H9 (cell line): ENCODE measurements at regions not wholly inside any gene's neighbourhood (a gene's known extent, or its start where the extent isn't known, plus 50 kb on each side); places are given as distances from the start of the nearest gene placed in this dataset.

Experiments
- DNase-seq: peaks from one replicate; pipeline ENCODE4 v3.0.0-alpha.2; 2017
- H2AFZ ChIP-seq: one replicate; pipeline ENCODE4 v1.6.1; 2013; ENCODE audit warnings: mild to moderate bottlenecking, low read length, control low read depth, moderate library complexity
- H2AK5ac ChIP-seq: 2 replicates; pipeline ENCODE4 v1.6.1; 2013; ENCODE audit warnings: low read length, control low read depth, mixed read lengths; ENCODE audit not compliant: insufficient read length
- H2BK120ac ChIP-seq: one replicate; pipeline ENCODE4 v1.6.1; 2013; ENCODE audit warnings: low read depth, mild to moderate bottlenecking, low read length, control low read depth, inconsistent platforms; ENCODE audit not compliant: poor library complexity, severe bottlenecking
- H2BK12ac ChIP-seq: 2 replicates; pipeline ENCODE4 v1.6.1; 2013; ENCODE audit warnings: low read length, control low read depth, mixed read lengths, low read depth; ENCODE audit not compliant: insufficient read length
- H2BK15ac ChIP-seq: 2 replicates; pipeline ENCODE4 v1.6.1; 2013; ENCODE audit warnings: low read depth, low read length, control low read depth
- H2BK20ac ChIP-seq: one replicate; pipeline ENCODE4 v1.6.1; 2013; ENCODE audit warnings: low read depth, mild to moderate bottlenecking, low read length, control low read depth, inconsistent platforms; ENCODE audit not compliant: poor library complexity, severe bottlenecking
- H2BK5ac ChIP-seq: 2 replicates; pipeline ENCODE4 v1.6.1; 2013; ENCODE audit warnings: low read length, control low read depth, mixed read lengths; ENCODE audit not compliant: insufficient read length
- H3K14ac ChIP-seq: 2 replicates; pipeline ENCODE4 v1.6.1; 2013; ENCODE audit warnings: low read length, control low read depth; ENCODE audit not compliant: insufficient read depth
- H3K18ac ChIP-seq: 2 replicates; pipeline ENCODE4 v1.6.1; 2013; ENCODE audit warnings: low read depth, mild to moderate bottlenecking, mixed read lengths, low read length, control low read depth; ENCODE audit not compliant: insufficient read length
- H3K23ac ChIP-seq: 2 replicates; pipeline ENCODE4 v1.6.1; 2013; ENCODE audit warnings: low read length, control low read depth, mixed read lengths, low read depth; ENCODE audit not compliant: insufficient read length
- H3K23me2 ChIP-seq: 2 replicates; pipeline ENCODE4 v1.6.1; 2013; ENCODE audit warnings: low read depth, mild to moderate bottlenecking, mixed read lengths, low read length, control low read depth; ENCODE audit not compliant: insufficient read length, poor library complexity, severe bottlenecking
- H3K27ac ChIP-seq: 2 replicates; pipeline ENCODE4 v1.5.1; 2013; ENCODE audit warnings: low read length, control low read depth, mixed read lengths, low read depth; ENCODE audit not compliant: insufficient read length
- H3K27me3 ChIP-seq: 2 replicates; pipeline ENCODE4 v1.6.1; 2013; ENCODE audit warnings: low read length, control low read depth, inconsistent platforms; ENCODE audit not compliant: insufficient read depth
- H3K4ac ChIP-seq: 2 replicates; pipeline ENCODE4 v1.6.1; 2013; ENCODE audit warnings: low read depth, mild to moderate bottlenecking, control low read depth, inconsistent platforms, low read length, moderate library complexity
- H3K4me1 ChIP-seq: 2 replicates; pipeline ENCODE4 v1.6.1; 2013; ENCODE audit warnings: low read length, control low read depth, inconsistent platforms; ENCODE audit not compliant: insufficient read depth
- H3K4me2 ChIP-seq: 2 replicates; pipeline ENCODE4 v1.6.1; 2013; ENCODE audit warnings: low read length, control low read depth, mixed read lengths; ENCODE audit not compliant: insufficient read length, insufficient read depth
- H3K56ac ChIP-seq: 2 replicates; pipeline ENCODE4 v1.6.1; 2013; ENCODE audit warnings: low read depth, mild to moderate bottlenecking, mixed read lengths, low read length, control low read depth; ENCODE audit not compliant: insufficient read length
- H3K79me1 ChIP-seq: 2 replicates; pipeline ENCODE4 v1.6.1; 2013; ENCODE audit warnings: low read depth, mild to moderate bottlenecking, moderate library complexity, low read length, control low read depth, inconsistent platforms; ENCODE audit not compliant: insufficient read depth, poor library complexity, severe bottlenecking
- H3K79me2 ChIP-seq: 2 replicates; pipeline ENCODE4 v1.6.1; 2013; ENCODE audit warnings: low read length, control low read depth, inconsistent platforms; ENCODE audit not compliant: insufficient read depth
- H3K9ac ChIP-seq: 2 replicates; pipeline ENCODE4 v1.6.1; 2013; ENCODE audit warnings: low read length, control low read depth, mixed read lengths; ENCODE audit not compliant: insufficient read length; ENCODE audit errors: extremely low read depth
- H3K9me3 ChIP-seq: one replicate; pipeline ENCODE4 v1.6.1; 2013; ENCODE audit warnings: low read depth, low read length, inconsistent platforms; ENCODE audit not compliant: control insufficient read depth
- H3T11ph ChIP-seq: one replicate; pipeline ENCODE4 v1.6.1; 2013; ENCODE audit warnings: mild to moderate bottlenecking, low read length, control low read depth, inconsistent platforms
- H4K20me1 ChIP-seq: one replicate; pipeline ENCODE4 v1.6.1; 2013; ENCODE audit not compliant: control insufficient read depth, insufficient read length, insufficient read depth
- H4K5ac ChIP-seq: 2 replicates; pipeline ENCODE4 v1.6.1; 2013; ENCODE audit warnings: low read depth, mild to moderate bottlenecking, mixed read lengths, low read length, control low read depth; ENCODE audit not compliant: insufficient read length
- H4K8ac ChIP-seq: replicated peaks from 2 replicates; pipeline ENCODE4 v1.6.1; 2013; ENCODE audit warnings: low read length, control low read depth, mixed read lengths, low read depth; ENCODE audit not compliant: insufficient read length
- H4K91ac ChIP-seq: 2 replicates; pipeline ENCODE4 v1.6.1; 2013; ENCODE audit warnings: low read depth, mild to moderate bottlenecking, moderate library complexity, mixed read lengths, low read length, control low read depth; ENCODE audit not compliant: insufficient read length
- H3K27ac Mint-ChIP-seq, 3 experiments: 2 replicates in 2 of 3; 3 replicates in 1 of 3; pipeline ENCODE4 v1.8.0; 2020 to 2021; ENCODE audit warnings: mixed read lengths in 3 of 3, mild to moderate bottlenecking in 1 of 3, moderate library complexity in 1 of 3
- H3K27me3 Mint-ChIP-seq: 2 replicates; pipeline ENCODE4 v1.8.0; 2021; ENCODE audit warnings: low read depth, mild to moderate bottlenecking, moderate library complexity, mixed read lengths
- H3K36me3 Mint-ChIP-seq, 3 experiments: 2 replicates in 2 of 3; 3 replicates in 1 of 3; pipeline ENCODE4 v1.8.0; 2020 to 2021; ENCODE audit warnings: low read depth in 3 of 3, mixed read lengths in 3 of 3; ENCODE audit not compliant: insufficient read depth in 1 of 3
- H3K4me1 Mint-ChIP-seq, 2 experiments: 2 replicates each; pipeline ENCODE4 v1.8.0; 2020; ENCODE audit warnings: mixed read lengths in 2 of 2
- H3K4me3 Mint-ChIP-seq, 2 experiments: 2 replicates in 1 of 2; 3 replicates in 1 of 2; pipeline ENCODE4 v1.8.0; 2020 to 2021; ENCODE audit warnings: mild to moderate bottlenecking in 2 of 2, mixed read lengths in 2 of 2, moderate library complexity in 1 of 2
- H3K9me3 Mint-ChIP-seq, 2 experiments: 2 replicates in 1 of 2; 3 replicates in 1 of 2; pipeline ENCODE4 v1.8.0; 2020; ENCODE audit warnings: mild to moderate bottlenecking in 2 of 2, mixed read lengths in 2 of 2, moderate library complexity in 1 of 2
- CTCF ChIP-seq: fragments of 200-600 bp; sonication (generic); conservative IDR thresholded peaks from 3 replicates; pipeline ENCODE4 v1.8.0; 2021; ENCODE audit warnings: antibody characterized with exemption, mild to moderate bottlenecking
- WGBS: extraction: QIAGEN DNeasy Blood & Tissue Kit; methylation state at CpG from one replicate; pipeline ENCODE4 v1.1.7; 2013; ENCODE audit warnings: missing lambda C conversion rate, low lambda C conversion rate, mixed read lengths; ENCODE audit not compliant: insufficient read length; ENCODE audit errors: extremely low coverage; 5-methylcytosine and 5-hydroxymethylcytosine counted together

GRCh38 chr5:152288499-152288898 is 116.6 kb downstream of the NMUR2 start:
- Histone ChIP-seq H4K91ac (no peak overlapping the region), H3K9me3 (no peaks in the 10 kb centered on the region), H3K23me2 (no peaks in the 10 kb centered on the region), H4K8ac (no peak overlapping the region), H3K18ac (no peak overlapping the region), H2AK5ac (no peak overlapping the region), H3K23ac (no peak overlapping the region), H2BK20ac (no peak overlapping the region), H2BK5ac (no peak overlapping the region), H4K5ac (no peak overlapping the region), H3K27me3 (no peaks in the 10 kb centered on the region), H3K9ac (no peak overlapping the region), H3K56ac (no peak overlapping the region), H2AFZ (no peak overlapping the region), H3K4me2 (no peak overlapping the region), H3K79me1 (no peaks in the 10 kb centered on the region), H3T11ph (no peak overlapping the region), H3K4ac (no peak overlapping the region), H3K14ac (no peak overlapping the region), H3K79me2 (no peaks in the 10 kb centered on the region), H2BK15ac (no peak overlapping the region), H3K4me1 (no peaks in the 10 kb centered on the region), H2BK12ac (no peak overlapping the region), H4K20me1 (no peaks in the 10 kb centered on the region), H3K27ac (no peak overlapping the region), H2BK120ac (no peak overlapping the region)
- WGBS: no CpG with 5 or more reads among the region's 6 CpGs
- TF ChIP-seq CTCF: no peak
- no peak for DNase-seq
- H3K4me3 Mint-ChIP-seq: no peak overlapping the region
- H3K36me3 Mint-ChIP-seq: no peaks in the 10 kb centered on the region
- H3K4me1 Mint-ChIP-seq: peaks cover 2 to 4% of the 10 kb centered on the region in 2 experiments; a peak in 2 of 4 replicates
- no peak overlapping the region for H3K27ac Mint-ChIP-seq
- H3K9me3 Mint-ChIP-seq: no peaks in the 10 kb centered on the region; a peak in 1 of 5 replicates
- peaks cover 3% of the 10 kb centered on the region; the same call in 1 of the 2 replicates for H3K27me3 Mint-ChIP-seq
